ENCODE measurements at regions not wholly inside any gene's neighbourhood (a gene's known extent, or its start where the extent isn't known, plus 50 kb on each side); places are given as distances from the start of the nearest gene placed in this dataset.

- Histone ChIP-seq H3K27me3 (ENCODE audit: insufficient read depth, low read depth, severe bottlenecking) (no peaks in the 10 kb centered on the region), H3K27ac (no peak overlapping the region), H3K4me3 (ENCODE audit: low read depth, low read length) (no peak overlapping the region), H3K36me3 (no peaks in the 10 kb centered on the region), H3K9me3 (ENCODE audit: severe bottlenecking) (peaks cover under 1% of the 10 kb centered on the region)
- TF ChIP-seq CTCF (IDR thresholded peaks at IDR 0.05; ENCODE audit: low read depth, low read length), result no peak
- no peak for DNase-seq
These were observed 560.9 kb downstream of the MIAT start for GRCh38 chr22:27218012-27218920.

GRCh38 chr22:27219036-27219435 is 561.6 kb downstream of the MIAT start:
- H3K9me3 ChIP-seq (ENCODE audit: severe bottlenecking), result peaks cover 2% of the 10 kb centered on the region
- no peaks in the 10 kb centered on the region for H3K36me3 ChIP-seq
- no peak overlapping the region for H3K4me3 ChIP-seq (ENCODE audit: low read depth, low read length)
- no peak for TF ChIP-seq CTCF (IDR thresholded peaks at IDR 0.05; ENCODE audit: low read depth, low read length)
- no peaks in the 10 kb centered on the region for H3K27me3 ChIP-seq (ENCODE audit: insufficient read depth, low read depth, severe bottlenecking)
- H3K27ac ChIP-seq, result no peak overlapping the region
- DNase-seq, result no peak

- no peak for TF ChIP-seq CTCF (IDR thresholded peaks at IDR 0.05; ENCODE audit: low read depth, low read length)
- Histone ChIP-seq H3K9me3 (ENCODE audit: severe bottlenecking) (peaks cover 2% of the 10 kb centered on the region), H3K4me3 (ENCODE audit: low read depth, low read length) (no peak overlapping the region), H3K36me3 (no peaks in the 10 kb centered on the region), H3K27ac (no peak overlapping the region), H3K27me3 (ENCODE audit: insufficient read depth, low read depth, severe bottlenecking) (no peaks in the 10 kb centered on the region)
- no peak for DNase-seq
These were observed 563.0 kb downstream of the MIAT start for GRCh38 chr22:27220339-27220738.

GRCh38 chr22:27222178-27222577 is 564.8 kb downstream of the MIAT start:
- Histone ChIP-seq H3K4me3 (ENCODE audit: low read depth, low read length) (no peak overlapping the region), H3K36me3 (no peaks in the 10 kb centered on the region), H3K27ac (no peak overlapping the region), H3K9me3 (ENCODE audit: severe bottlenecking) (peaks cover 2% of the 10 kb centered on the region), H3K27me3 (ENCODE audit: insufficient read depth, low read depth, severe bottlenecking) (no peaks in the 10 kb centered on the region)
- DNase-seq, result no peak
- no peak for TF ChIP-seq CTCF (IDR thresholded peaks at IDR 0.05; ENCODE audit: low read depth, low read length)

GRCh38 chr22:27223317-27224177 is 566.2 kb downstream of the MIAT start:
- H3K36me3 ChIP-seq, result no peaks in the 10 kb centered on the region
- H3K27ac ChIP-seq, result no peak overlapping the region
- H3K4me3 ChIP-seq (ENCODE audit: low read depth, low read length), result no peak overlapping the region
- no peak for DNase-seq
- peaks cover 2% of the 10 kb centered on the region for H3K9me3 ChIP-seq (ENCODE audit: severe bottlenecking)
- no peaks in the 10 kb centered on the region for H3K27me3 ChIP-seq (ENCODE audit: insufficient read depth, low read depth, severe bottlenecking)
- TF ChIP-seq CTCF (IDR thresholded peaks at IDR 0.05; ENCODE audit: low read depth, low read length), result no peak
